ENCODE measurements at regions not wholly inside any gene's neighbourhood (a gene's known extent, or its start where the extent isn't known, plus 50 kb on each side); places are given as distances from the start of the nearest gene placed in this dataset.

- H3K4me1 ChIP-seq (replicated peaks in 1 of 2; ENCODE audit: control insufficient read depth in 2 of 2, insufficient read depth in 2 of 2, low read length in 2 of 2): no peaks in the 10 kb centered on the region
- H3K27ac ChIP-seq (ENCODE audit: extremely low read depth, low read depth, low read length): no peak overlapping the region
- H3K79me2 ChIP-seq (ENCODE audit: control insufficient read depth, insufficient read depth, low read length): no peaks in the 10 kb centered on the region
- intact Hi-C loops (cut with micrococcal nuclease) (no loop called here), in situ Hi-C loops (cut with MboI) (no loop called here)
- H2AFZ ChIP-seq (ENCODE audit: low read depth, low read length): no peak overlapping the region
- no peak overlapping the region for H3K4me3 ChIP-seq
- POLR2A ChIA-PET: no interaction called here
- H3K9ac ChIP-seq (ENCODE audit: insufficient read depth in 1 of 2, low read depth in 2 of 2, low read length in 2 of 2): no peak overlapping the region
- H3K27me3 ChIP-seq (ENCODE audit: control insufficient read depth in 2 of 2, insufficient read depth in 2 of 2, low read length in 2 of 2): no peaks in the 10 kb centered on the region
- no peak for DNase-seq (ENCODE audit: extremely low read depth in 1 of 4, low spot score in 3 of 4)
- no peak overlapping the region for H3K4me2 ChIP-seq (ENCODE audit: insufficient read depth, low read length)
- no peak for FAIRE-seq
- H3K36me3 ChIP-seq (ENCODE audit: control insufficient read depth, insufficient read depth, low read length): no peaks in the 10 kb centered on the region
- ATAC-seq: no peak
- no peaks in the 10 kb centered on the region for H3K9me1 ChIP-seq (ENCODE audit: control insufficient read depth, insufficient read depth, low read length)
- no peaks in the 10 kb centered on the region for H3K9me3 ChIP-seq (replicated peaks; ENCODE audit: control insufficient read depth, insufficient read depth, low read depth, low read length)
- BruUV-seq (replicated peaks): no TSS peak
- TF ChIP-seq SRSF1 (IDR thresholded peaks at IDR 0.05; ENCODE audit: low read depth, low read length) (no peak), MCM7 (IDR thresholded peaks at IDR 0.05) (no peak), EGR1 (conservative IDR thresholded peaks at IDR 0.05) (no peak), ZFP91 (CRISPR knock-in tag; IDR thresholded peaks at IDR 0.05) (no peak), ZNF551 (CRISPR knock-in tag; IDR thresholded peaks at IDR 0.05) (no peak), ZNF79 (CRISPR knock-in tag; IDR thresholded peaks at IDR 0.05; ENCODE audit: low read depth) (no peak), L3MBTL2 (IDR thresholded peaks at IDR 0.05) (no peak), TEAD2 (tag; IDR thresholded peaks at IDR 0.05) (no peak)
- TF ChIP-seq, protein P1, sequence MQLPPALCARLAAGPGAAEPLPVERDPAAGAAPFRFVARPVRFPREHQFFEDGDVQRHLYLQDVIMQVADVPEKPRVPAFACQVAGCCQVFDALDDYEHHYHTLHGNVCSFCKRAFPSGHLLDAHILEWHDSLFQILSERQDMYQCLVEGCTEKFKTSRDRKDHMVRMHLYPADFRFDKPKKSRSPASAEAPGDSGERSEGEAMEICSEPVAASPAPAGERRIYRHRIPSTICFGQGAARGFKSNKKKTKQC (CRISPR knock-in tag; IDR thresholded peaks at IDR 0.05): no peak
- TF ChIP-seq, protein P2, sequence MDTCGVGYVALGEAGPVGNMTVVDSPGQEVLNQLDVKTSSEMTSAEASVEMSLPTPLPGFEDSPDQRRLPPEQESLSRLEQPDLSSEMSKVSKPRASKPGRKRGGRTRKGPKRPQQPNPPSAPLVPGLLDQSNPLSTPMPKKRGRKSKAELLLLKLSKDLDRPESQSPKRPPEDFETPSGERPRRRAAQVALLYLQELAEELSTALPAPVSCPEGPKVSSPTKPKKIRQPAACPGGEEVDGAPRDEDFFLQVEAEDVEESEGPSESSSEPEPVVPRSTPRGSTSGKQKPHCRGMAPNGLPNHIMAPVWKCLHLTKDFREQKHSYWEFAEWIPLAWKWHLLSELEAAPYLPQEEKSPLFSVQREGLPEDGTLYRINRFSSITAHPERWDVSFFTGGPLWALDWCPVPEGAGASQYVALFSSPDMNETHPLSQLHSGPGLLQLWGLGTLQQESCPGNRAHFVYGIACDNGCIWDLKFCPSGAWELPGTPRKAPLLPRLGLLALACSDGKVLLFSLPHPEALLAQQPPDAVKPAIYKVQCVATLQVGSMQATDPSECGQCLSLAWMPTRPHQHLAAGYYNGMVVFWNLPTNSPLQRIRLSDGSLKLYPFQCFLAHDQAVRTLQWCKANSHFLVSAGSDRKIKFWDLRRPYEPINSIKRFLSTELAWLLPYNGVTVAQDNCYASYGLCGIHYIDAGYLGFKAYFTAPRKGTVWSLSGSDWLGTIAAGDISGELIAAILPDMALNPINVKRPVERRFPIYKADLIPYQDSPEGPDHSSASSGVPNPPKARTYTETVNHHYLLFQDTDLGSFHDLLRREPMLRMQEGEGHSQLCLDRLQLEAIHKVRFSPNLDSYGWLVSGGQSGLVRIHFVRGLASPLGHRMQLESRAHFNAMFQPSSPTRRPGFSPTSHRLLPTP (IDR thresholded peaks at IDR 0.05; ENCODE audit: borderline replicate concordance, extremely low read depth, insufficient read length): no peak
- TF ChIP-seq, protein P3, sequence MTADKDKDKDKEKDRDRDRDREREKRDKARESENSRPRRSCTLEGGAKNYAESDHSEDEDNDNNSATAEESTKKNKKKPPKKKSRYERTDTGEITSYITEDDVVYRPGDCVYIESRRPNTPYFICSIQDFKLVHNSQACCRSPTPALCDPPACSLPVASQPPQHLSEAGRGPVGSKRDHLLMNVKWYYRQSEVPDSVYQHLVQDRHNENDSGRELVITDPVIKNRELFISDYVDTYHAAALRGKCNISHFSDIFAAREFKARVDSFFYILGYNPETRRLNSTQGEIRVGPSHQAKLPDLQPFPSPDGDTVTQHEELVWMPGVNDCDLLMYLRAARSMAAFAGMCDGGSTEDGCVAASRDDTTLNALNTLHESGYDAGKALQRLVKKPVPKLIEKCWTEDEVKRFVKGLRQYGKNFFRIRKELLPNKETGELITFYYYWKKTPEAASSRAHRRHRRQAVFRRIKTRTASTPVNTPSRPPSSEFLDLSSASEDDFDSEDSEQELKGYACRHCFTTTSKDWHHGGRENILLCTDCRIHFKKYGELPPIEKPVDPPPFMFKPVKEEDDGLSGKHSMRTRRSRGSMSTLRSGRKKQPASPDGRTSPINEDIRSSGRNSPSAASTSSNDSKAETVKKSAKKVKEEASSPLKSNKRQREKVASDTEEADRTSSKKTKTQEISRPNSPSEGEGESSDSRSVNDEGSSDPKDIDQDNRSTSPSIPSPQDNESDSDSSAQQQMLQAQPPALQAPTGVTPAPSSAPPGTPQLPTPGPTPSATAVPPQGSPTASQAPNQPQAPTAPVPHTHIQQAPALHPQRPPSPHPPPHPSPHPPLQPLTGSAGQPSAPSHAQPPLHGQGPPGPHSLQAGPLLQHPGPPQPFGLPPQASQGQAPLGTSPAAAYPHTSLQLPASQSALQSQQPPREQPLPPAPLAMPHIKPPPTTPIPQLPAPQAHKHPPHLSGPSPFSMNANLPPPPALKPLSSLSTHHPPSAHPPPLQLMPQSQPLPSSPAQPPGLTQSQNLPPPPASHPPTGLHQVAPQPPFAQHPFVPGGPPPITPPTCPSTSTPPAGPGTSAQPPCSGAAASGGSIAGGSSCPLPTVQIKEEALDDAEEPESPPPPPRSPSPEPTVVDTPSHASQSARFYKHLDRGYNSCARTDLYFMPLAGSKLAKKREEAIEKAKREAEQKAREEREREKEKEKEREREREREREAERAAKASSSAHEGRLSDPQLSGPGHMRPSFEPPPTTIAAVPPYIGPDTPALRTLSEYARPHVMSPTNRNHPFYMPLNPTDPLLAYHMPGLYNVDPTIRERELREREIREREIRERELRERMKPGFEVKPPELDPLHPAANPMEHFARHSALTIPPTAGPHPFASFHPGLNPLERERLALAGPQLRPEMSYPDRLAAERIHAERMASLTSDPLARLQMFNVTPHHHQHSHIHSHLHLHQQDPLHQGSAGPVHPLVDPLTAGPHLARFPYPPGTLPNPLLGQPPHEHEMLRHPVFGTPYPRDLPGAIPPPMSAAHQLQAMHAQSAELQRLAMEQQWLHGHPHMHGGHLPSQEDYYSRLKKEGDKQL (CRISPR knock-in tag; IDR thresholded peaks at IDR 0.05; ENCODE audit: borderline replicate concordance): no peak
- 0% methylated on average over 3 of the region's 3 CpGs for WGBS (ENCODE audit: insufficient coverage, low coverage, missing lambda C conversion rate)
- H4K20me1 ChIP-seq (replicated peaks; ENCODE audit: control insufficient read depth, insufficient read depth, low read length): no peaks in the 10 kb centered on the region
- CTCF ChIA-PET (ENCODE audit: low intra/inter-chr PET ratio): no interaction called here
Measured at GRCh38 chr3:25069970-25070369, 358.1 kb upstream of the RARB start.

All from K562 (cell line).